Neural progenitor cell (in vitro differentiated cells): ENCODE measurements at regions not wholly inside any gene's neighbourhood (a gene's known extent, or its start where the extent isn't known, plus 50 kb on each side); places are given as distances from the start of the nearest gene placed in this dataset.
"Not testable (repeated sequence)": the region's sequence is repeated elsewhere in the genome, so short reads cannot be mapped to it uniquely, and the experiment has no call there.

ENCODE experiments used
- EZH2 ChIP-seq: fragments of 200-600 bp; sonication (generic); IDR thresholded peaks from 2 replicates; pipeline ENCODE4 v1.6.1; 2017; ENCODE audit warnings: antibody characterized with exemption, mild to moderate bottlenecking, moderate library complexity
- TF ChIP-seq, protein P1 (sequence below): fragments of 200-600 bp; sonication (generic); IDR thresholded peaks from 2 replicates; pipeline ENCODE4 v1.5.1; 2017; ENCODE audit warnings: antibody characterized with exemption, mild to moderate bottlenecking

DNA sequence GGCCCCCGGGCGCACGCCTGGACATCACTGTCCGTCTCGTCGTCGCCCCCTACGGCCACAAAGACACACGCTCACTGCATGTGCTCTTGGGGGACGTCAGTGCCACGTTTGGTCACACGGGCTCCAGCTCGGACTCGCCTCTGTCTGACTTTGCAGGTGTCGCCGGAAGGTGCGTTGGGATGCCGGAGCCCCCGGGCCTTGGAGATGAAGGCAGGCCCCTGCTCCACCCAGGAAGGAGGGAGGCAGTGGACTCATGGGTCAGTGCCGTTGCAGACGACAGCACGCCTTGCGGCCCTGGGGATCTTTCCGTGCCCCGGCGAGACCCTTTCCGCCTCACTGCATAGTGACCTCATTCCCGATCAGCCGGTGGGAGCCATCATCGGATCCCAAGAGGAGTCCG lies 1414.8 kb upstream of the PCDH10 start:
- TF ChIP-seq, protein P1, sequence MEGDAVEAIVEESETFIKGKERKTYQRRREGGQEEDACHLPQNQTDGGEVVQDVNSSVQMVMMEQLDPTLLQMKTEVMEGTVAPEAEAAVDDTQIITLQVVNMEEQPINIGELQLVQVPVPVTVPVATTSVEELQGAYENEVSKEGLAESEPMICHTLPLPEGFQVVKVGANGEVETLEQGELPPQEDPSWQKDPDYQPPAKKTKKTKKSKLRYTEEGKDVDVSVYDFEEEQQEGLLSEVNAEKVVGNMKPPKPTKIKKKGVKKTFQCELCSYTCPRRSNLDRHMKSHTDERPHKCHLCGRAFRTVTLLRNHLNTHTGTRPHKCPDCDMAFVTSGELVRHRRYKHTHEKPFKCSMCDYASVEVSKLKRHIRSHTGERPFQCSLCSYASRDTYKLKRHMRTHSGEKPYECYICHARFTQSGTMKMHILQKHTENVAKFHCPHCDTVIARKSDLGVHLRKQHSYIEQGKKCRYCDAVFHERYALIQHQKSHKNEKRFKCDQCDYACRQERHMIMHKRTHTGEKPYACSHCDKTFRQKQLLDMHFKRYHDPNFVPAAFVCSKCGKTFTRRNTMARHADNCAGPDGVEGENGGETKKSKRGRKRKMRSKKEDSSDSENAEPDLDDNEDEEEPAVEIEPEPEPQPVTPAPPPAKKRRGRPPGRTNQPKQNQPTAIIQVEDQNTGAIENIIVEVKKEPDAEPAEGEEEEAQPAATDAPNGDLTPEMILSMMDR, result not testable (repeated sequence)
- not testable (repeated sequence) for TF ChIP-seq EZH2
